Breast epithelium (tissue), 3 donors: ENCODE measurements at regions not wholly inside any gene's neighbourhood (a gene's known extent, or its start where the extent isn't known, plus 50 kb on each side); places are given as distances from the start of the nearest gene placed in this dataset.

Source experiments
- POLR2AphosphoS5 ChIP-seq, 3 donors: sonication (generic); formaldehyde crosslinking; IDR thresholded peaks; one replicate each; pipeline ENCODE4 v1.6.1; 2017; ENCODE audit warnings: antibody characterized with exemption in 3 of 3
- TF ChIP-seq, protein P1 (sequence below), 3 donors: fragments of 450-650 bp; IDR thresholded peaks; one replicate each; pipeline ENCODE4 v1.5.1; 2016 to 2017; ENCODE audit warnings: antibody characterized with exemption in 3 of 3, mild to moderate bottlenecking in 3 of 3, moderate library complexity in 3 of 3

DNA sequence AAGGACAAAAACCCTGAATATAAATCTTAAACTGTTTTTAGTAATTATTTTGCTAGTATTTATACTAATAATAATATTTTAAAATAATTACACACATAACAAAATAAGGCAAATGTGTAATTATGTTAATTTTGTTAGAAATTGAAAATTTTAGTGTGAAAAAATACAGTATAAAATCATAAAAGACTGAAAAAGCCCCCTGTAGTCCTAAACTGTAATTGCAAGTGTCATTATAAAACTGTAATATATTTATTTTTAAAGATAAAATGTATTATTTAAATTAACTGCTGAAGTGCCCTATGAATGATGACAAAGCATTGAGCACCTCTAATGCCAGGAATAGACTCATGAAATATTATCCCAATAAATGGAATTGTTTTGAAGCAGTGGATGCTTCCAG, 1117.7 kb downstream of the CBLN2 start:
- TF ChIP-seq, protein P1, sequence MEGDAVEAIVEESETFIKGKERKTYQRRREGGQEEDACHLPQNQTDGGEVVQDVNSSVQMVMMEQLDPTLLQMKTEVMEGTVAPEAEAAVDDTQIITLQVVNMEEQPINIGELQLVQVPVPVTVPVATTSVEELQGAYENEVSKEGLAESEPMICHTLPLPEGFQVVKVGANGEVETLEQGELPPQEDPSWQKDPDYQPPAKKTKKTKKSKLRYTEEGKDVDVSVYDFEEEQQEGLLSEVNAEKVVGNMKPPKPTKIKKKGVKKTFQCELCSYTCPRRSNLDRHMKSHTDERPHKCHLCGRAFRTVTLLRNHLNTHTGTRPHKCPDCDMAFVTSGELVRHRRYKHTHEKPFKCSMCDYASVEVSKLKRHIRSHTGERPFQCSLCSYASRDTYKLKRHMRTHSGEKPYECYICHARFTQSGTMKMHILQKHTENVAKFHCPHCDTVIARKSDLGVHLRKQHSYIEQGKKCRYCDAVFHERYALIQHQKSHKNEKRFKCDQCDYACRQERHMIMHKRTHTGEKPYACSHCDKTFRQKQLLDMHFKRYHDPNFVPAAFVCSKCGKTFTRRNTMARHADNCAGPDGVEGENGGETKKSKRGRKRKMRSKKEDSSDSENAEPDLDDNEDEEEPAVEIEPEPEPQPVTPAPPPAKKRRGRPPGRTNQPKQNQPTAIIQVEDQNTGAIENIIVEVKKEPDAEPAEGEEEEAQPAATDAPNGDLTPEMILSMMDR (IDR thresholded peaks at IDR 0.05): no peak
- TF ChIP-seq POLR2AphosphoS5 (IDR thresholded peaks at IDR 0.05): no peak
